ENCODE measurements at regions not wholly inside any gene's neighbourhood (a gene's known extent, or its start where the extent isn't known, plus 50 kb on each side); places are given as distances from the start of the nearest gene placed in this dataset.

GRCh38 chr22:17269607-17270261 is 50.5 kb upstream of the ADA2 start:
- DNase-seq (ENCODE audit: low spot score), result no peak
- no peak for TF ChIP-seq EZH2 (IDR thresholded peaks at IDR 0.05; ENCODE audit: borderline replicate concordance, low read depth, low read length, poor library complexity, severe bottlenecking)
- TF ChIP-seq, protein P1, sequence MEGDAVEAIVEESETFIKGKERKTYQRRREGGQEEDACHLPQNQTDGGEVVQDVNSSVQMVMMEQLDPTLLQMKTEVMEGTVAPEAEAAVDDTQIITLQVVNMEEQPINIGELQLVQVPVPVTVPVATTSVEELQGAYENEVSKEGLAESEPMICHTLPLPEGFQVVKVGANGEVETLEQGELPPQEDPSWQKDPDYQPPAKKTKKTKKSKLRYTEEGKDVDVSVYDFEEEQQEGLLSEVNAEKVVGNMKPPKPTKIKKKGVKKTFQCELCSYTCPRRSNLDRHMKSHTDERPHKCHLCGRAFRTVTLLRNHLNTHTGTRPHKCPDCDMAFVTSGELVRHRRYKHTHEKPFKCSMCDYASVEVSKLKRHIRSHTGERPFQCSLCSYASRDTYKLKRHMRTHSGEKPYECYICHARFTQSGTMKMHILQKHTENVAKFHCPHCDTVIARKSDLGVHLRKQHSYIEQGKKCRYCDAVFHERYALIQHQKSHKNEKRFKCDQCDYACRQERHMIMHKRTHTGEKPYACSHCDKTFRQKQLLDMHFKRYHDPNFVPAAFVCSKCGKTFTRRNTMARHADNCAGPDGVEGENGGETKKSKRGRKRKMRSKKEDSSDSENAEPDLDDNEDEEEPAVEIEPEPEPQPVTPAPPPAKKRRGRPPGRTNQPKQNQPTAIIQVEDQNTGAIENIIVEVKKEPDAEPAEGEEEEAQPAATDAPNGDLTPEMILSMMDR (conservative IDR thresholded peaks at IDR 0.05; ENCODE audit: low read depth, low read length), result no peak

GRCh38 chr22:17269224-17269606 is 50.0 kb upstream of the ADA2 start:
- H3K36me3 ChIP-seq (ENCODE audit: insufficient read depth, low read length, poor library complexity, severe bottlenecking), result no peaks in the 10 kb centered on the region
- DNase-seq (ENCODE audit: low spot score), result no peak
- TF ChIP-seq EZH2 (IDR thresholded peaks at IDR 0.05; ENCODE audit: borderline replicate concordance, low read depth, low read length, poor library complexity, severe bottlenecking), result no peak
- TF ChIP-seq, protein P1 (conservative IDR thresholded peaks at IDR 0.05; ENCODE audit: low read depth, low read length), result no peak
- no peaks in the 10 kb centered on the region for H3K27me3 ChIP-seq (replicated peaks; ENCODE audit: insufficient read depth, low read depth, low read length, poor library complexity)
- H3K27ac ChIP-seq (ENCODE audit: low read depth, low read length, poor library complexity, severe bottlenecking), result no peak overlapping the region
- ChIA-PET POLR2A (ENCODE audit: low non-redundant PET) (no interaction called here), CTCF (interaction anchor here (1.6 kb wide), 1 partner anchor 232 kb away, joined by 4 read pairs; no protein-coding TSS in a partner anchor)
- peaks cover 67% of the 10 kb centered on the region for H3K4me1 ChIP-seq (ENCODE audit: insufficient read depth, low read length, poor library complexity, severe bottlenecking)
- H3K9me3 ChIP-seq (ENCODE audit: low read depth, low read length, poor library complexity, severe bottlenecking), result no peaks in the 10 kb centered on the region
- no peak overlapping the region for H3K4me3 ChIP-seq (ENCODE audit: low read depth, low read length, poor library complexity, severe bottlenecking)
- intact Hi-C loops (cut with micrococcal nuclease; ENCODE audit: unreplicated experiment), result loop anchor here (5.0 kb wide), 3 partner anchors 52 to 233 kb away; partner anchors contain the start of genes ADA2 and CECR2
- BruUV-seq (replicated peaks), result no TSS peak

More at GRCh38 chr22:17269607-17270261, 50.5 kb upstream of the ADA2 start:
- ChIA-PET CTCF (no interaction called here), POLR2A (ENCODE audit: low non-redundant PET) (no interaction called here)
- BruUV-seq (replicated peaks), result no TSS peak
- Histone ChIP-seq H3K4me3 (ENCODE audit: low read depth, low read length, poor library complexity, severe bottlenecking) (no peak overlapping the region), H3K27me3 (replicated peaks; ENCODE audit: insufficient read depth, low read depth, low read length, poor library complexity) (no peaks in the 10 kb centered on the region), H3K9me3 (ENCODE audit: low read depth, low read length, poor library complexity, severe bottlenecking) (no peaks in the 10 kb centered on the region), H3K4me1 (ENCODE audit: insufficient read depth, low read length, poor library complexity, severe bottlenecking) (peaks cover 62% of the 10 kb centered on the region), H3K27ac (ENCODE audit: low read depth, low read length, poor library complexity, severe bottlenecking) (no peak overlapping the region), H3K36me3 (ENCODE audit: insufficient read depth, low read length, poor library complexity, severe bottlenecking) (no peaks in the 10 kb centered on the region)
- intact Hi-C loops (cut with micrococcal nuclease; ENCODE audit: unreplicated experiment), result loop anchor here (5.0 kb wide), 3 partner anchors 52 to 233 kb away; partner anchors contain the start of genes ADA2 and CECR2
